Endothelial cell of umbilical vein (primary cell): ENCODE measurements at regions not wholly inside any gene's neighbourhood (a gene's known extent, or its start where the extent isn't known, plus 50 kb on each side); places are given as distances from the start of the nearest gene placed in this dataset.

Experiments used
- BruUV-seq: library from RNA; stranded (reverse); fragments of 400-500 nt; replicated peaks from 2 replicates; lab custom pipeline; 2021; lab: Mats Ljungman, UMichigan
- CTCF ChIA-PET: fragments of 300-600, 350-600 bp; sonication (Branson Sonifier 250); formaldehyde crosslinking; loops from one replicate; lab custom pipeline; 2021; ENCODE audit warnings: antibody characterized with exemption, inconsistent platforms; lab: Charles Lee
- POLR2A ChIA-PET: fragments of 300-600, 350-600 bp; sonication (Branson Sonifier 250); formaldehyde crosslinking; loops from one replicate; lab custom pipeline; 2021; ENCODE audit warnings: antibody characterized with exemption, inconsistent platforms; lab: Charles Lee
- DNase-seq: peaks from one replicate; pipeline ENCODE4 v3.0.0-alpha.2; 2011; ENCODE audit warnings: low read depth, low spot score
- FAIRE-seq: peaks from 2 replicates; lab custom pipeline; 2011; peaks lifted over from hg19 to GRCh38; lab: Jason Lieb, UNC
- H2AFZ ChIP-seq: 2 replicates; pipeline ENCODE4 v1.6.0; 2012; ENCODE audit warnings: low read depth, low read length, control low read depth, inconsistent platforms
- H3K27ac ChIP-seq: 2 replicates; pipeline ENCODE4 v1.5.1; 2011; ENCODE audit warnings: low read depth, mild to moderate bottlenecking, control low read depth, low read length, moderate library complexity; ENCODE audit not compliant: insufficient read depth
- H3K27me3 ChIP-seq, 2 experiments: 2 replicates each; pipeline versions ENCODE4 v1.6.0 to v1.6.1; 2011; ENCODE audit warnings: low read length in 2 of 2, mixed read lengths in 1 of 2; ENCODE audit not compliant: control insufficient read depth in 2 of 2, insufficient read depth in 2 of 2
- H3K36me3 ChIP-seq, 2 experiments: 2 replicates in 1 of 2; 3 replicates in 1 of 2; pipeline ENCODE4 v1.5.1; 2011; ENCODE audit warnings: low read length in 2 of 2, mild to moderate bottlenecking in 1 of 2, moderate library complexity in 1 of 2; ENCODE audit not compliant: control insufficient read depth in 2 of 2, insufficient read depth in 2 of 2; ENCODE audit errors: extremely low read depth in 1 of 2
- H3K4me1 ChIP-seq: 3 replicates; pipeline ENCODE4 v1.5.1; 2011; ENCODE audit warnings: mild to moderate bottlenecking, low read length; ENCODE audit not compliant: control insufficient read depth, insufficient read depth; ENCODE audit errors: extremely low read depth
- H3K4me2 ChIP-seq: 2 replicates; pipeline ENCODE4 v1.6.1; 2011; ENCODE audit warnings: low read length, control low read depth, mixed read lengths; ENCODE audit not compliant: insufficient read depth
- H3K4me3 ChIP-seq, 3 experiments: fragments of 200-600 bp in 1 of 3; sonication (generic), shearing (Covaris generic) in 1 of 3; replicated peaks in 1 of 3; 2 replicates each; pipeline ENCODE4 v1.5.1; 2011 to 2016; ENCODE audit warnings: control low read depth in 3 of 3, low read length in 3 of 3, mild to moderate bottlenecking in 2 of 3, inconsistent platforms in 1 of 3, low read depth in 1 of 3, moderate library complexity in 1 of 3; ENCODE audit not compliant: insufficient read depth in 1 of 3
- H3K79me2 ChIP-seq: 2 replicates; pipeline ENCODE4 v1.6.0; 2012; ENCODE audit warnings: low read length, inconsistent platforms; ENCODE audit not compliant: control insufficient read depth, insufficient read depth
- H3K9ac ChIP-seq: replicated peaks from 2 replicates; pipeline ENCODE3; 2011; ENCODE audit warnings: low read length, control low read depth; ENCODE audit not compliant: insufficient read depth; ENCODE audit errors: extremely low read depth
- H3K9me1 ChIP-seq: replicated peaks from 3 replicates; pipeline ENCODE4 v1.6.0; 2011; ENCODE audit warnings: mild to moderate bottlenecking, low read length; ENCODE audit not compliant: control insufficient read depth, insufficient read depth; ENCODE audit errors: extremely low read depth
- H3K9me3 ChIP-seq: replicated peaks from 2 replicates; pipeline ENCODE4 v1.5.1; 2012; ENCODE audit warnings: low read length, inconsistent platforms; ENCODE audit not compliant: control insufficient read depth, insufficient read depth
- H4K20me1 ChIP-seq: replicated peaks from 2 replicates; pipeline ENCODE3; 2011; ENCODE audit warnings: mild to moderate bottlenecking, low read length; ENCODE audit not compliant: control insufficient read depth, insufficient read depth; ENCODE audit errors: extremely low read depth
- EZH2 ChIP-seq: IDR thresholded peaks from 2 replicates; pipeline ENCODE4 v1.6.1; 2012; ENCODE audit warnings: borderline replicate concordance, low read depth, mild to moderate bottlenecking, moderate library complexity, low read length, inconsistent platforms; ENCODE audit not compliant: severe bottlenecking
- FOS ChIP-seq: IDR thresholded peaks from 2 replicates; pipeline ENCODE4 v1.6.1; 2011; ENCODE audit warnings: mild to moderate bottlenecking, low read length, moderate library complexity, borderline replicate concordance; ENCODE audit not compliant: insufficient read depth
- GATA2 ChIP-seq: IDR thresholded peaks from 2 replicates; pipeline ENCODE4 v1.7.0; 2011; ENCODE audit warnings: low read depth, mild to moderate bottlenecking, moderate library complexity, mixed read lengths, low read length; ENCODE audit not compliant: insufficient read length, insufficient read depth
- JUN ChIP-seq: IDR thresholded peaks from 2 replicates; pipeline ENCODE4 v1.6.1; 2011; ENCODE audit warnings: borderline replicate concordance, low read depth; ENCODE audit not compliant: insufficient read length, insufficient read depth
- MYC ChIP-seq: IDR thresholded peaks from one replicate; pipeline ENCODE4 v1.6.1; 2011; ENCODE audit warnings: mild to moderate bottlenecking, low read depth, low read length
- POLR2A ChIP-seq: IDR thresholded peaks from 2 replicates; pipeline ENCODE4 v1.6.1; 2012; ENCODE audit warnings: low read depth, mild to moderate bottlenecking, control low read depth, low read length
- POLR2AphosphoS5 ChIP-seq: IDR thresholded peaks from 2 replicates; pipeline ENCODE4 v1.6.1; 2012; ENCODE audit warnings: low read depth, mild to moderate bottlenecking, control low read depth, low read length, moderate library complexity; ENCODE audit not compliant: insufficient read depth
- dilution Hi-C: fragments of 300-500 bp; cut with MboI; formaldehyde crosslinking; loops from one replicate; pipeline ENCODE4 v1.15.0; 2019; ENCODE audit warnings: low sequenced_read_pairs; ENCODE audit not compliant: extremely low pct_ligation_motif_present
- intact Hi-C: fragments of 100-400 bp; cut with micrococcal nuclease; formaldehyde crosslinking; loops from one replicate; pipeline ENCODE4 v1.10.0; 2022
- TF ChIP-seq, protein P1 (sequence below), 2 donors: IDR thresholded peaks; 1 replicate in 1 of 2; 2 replicates in 1 of 2; pipeline ENCODE4 v1.5.1; 2011; ENCODE audit warnings: low read length in 2 of 2, mild to moderate bottlenecking in 2 of 2, moderate library complexity in 2 of 2, control low read depth in 1 of 2, inconsistent platforms in 1 of 2, low read depth in 1 of 2; ENCODE audit not compliant: insufficient read depth in 1 of 2; ENCODE audit errors: extremely low read depth in 1 of 2
- TF ChIP-seq, protein P2 (sequence below): IDR thresholded peaks from 2 replicates; pipeline ENCODE4 v1.6.1; 2011; ENCODE audit not compliant: insufficient read depth, insufficient read length

DNA sequence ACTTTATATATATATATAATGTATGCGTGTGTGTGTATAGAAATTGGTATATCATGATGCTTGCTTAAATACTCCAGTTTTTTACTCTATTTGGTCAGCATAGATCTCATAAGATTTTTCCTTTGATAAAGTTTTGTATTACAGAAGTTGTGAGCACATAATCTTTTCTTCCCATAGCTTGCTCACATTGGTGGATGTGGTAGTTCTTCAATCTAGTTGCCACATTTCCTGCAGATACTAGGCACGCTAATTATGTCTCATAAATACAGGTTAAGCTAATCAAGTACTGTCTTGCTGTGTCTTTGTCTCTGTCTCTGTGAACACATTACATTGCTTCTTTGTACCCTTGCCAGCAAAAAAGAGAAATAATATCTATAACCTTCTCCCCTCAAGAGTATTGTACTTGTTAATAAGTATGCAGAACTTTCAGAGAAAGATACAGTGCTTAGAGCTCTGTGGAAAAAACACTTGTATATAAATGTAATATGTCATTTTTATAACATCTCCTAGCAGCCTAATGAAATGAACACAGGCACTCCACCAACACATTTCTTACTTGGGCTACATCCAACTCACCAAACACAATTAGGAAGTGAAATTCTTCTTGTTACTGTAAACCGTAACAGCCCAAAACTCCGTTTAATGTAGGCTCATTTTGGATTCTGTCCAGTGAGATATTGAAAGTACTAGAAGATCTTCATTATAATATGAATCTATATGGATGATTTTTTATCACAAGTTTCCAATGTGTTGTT, 306.7 kb upstream of the SLC8A1 start:
- CTCF ChIA-PET: interaction anchor here (0.8 to 3.2 kb wide), 3 partner anchors 9 to 845 kb away, joined by 3 to 36 read pairs (median 3); no protein-coding TSS in a partner anchor
- POLR2A ChIA-PET: no interaction called here
- DNase-seq (peak; percentile 31), FAIRE-seq (no peak)
- no peaks in the 10 kb centered on the region for H3K27me3 ChIP-seq
- no peaks in the 10 kb centered on the region for H3K9me3 ChIP-seq
- H3K4me2 ChIP-seq: no peak overlapping the region
- TF ChIP-seq, protein P1, sequence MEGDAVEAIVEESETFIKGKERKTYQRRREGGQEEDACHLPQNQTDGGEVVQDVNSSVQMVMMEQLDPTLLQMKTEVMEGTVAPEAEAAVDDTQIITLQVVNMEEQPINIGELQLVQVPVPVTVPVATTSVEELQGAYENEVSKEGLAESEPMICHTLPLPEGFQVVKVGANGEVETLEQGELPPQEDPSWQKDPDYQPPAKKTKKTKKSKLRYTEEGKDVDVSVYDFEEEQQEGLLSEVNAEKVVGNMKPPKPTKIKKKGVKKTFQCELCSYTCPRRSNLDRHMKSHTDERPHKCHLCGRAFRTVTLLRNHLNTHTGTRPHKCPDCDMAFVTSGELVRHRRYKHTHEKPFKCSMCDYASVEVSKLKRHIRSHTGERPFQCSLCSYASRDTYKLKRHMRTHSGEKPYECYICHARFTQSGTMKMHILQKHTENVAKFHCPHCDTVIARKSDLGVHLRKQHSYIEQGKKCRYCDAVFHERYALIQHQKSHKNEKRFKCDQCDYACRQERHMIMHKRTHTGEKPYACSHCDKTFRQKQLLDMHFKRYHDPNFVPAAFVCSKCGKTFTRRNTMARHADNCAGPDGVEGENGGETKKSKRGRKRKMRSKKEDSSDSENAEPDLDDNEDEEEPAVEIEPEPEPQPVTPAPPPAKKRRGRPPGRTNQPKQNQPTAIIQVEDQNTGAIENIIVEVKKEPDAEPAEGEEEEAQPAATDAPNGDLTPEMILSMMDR (IDR thresholded peaks at IDR 0.05; ENCODE audit: extremely low read depth in 1 of 2, insufficient read depth in 1 of 2, low read depth in 1 of 2, low read length in 2 of 2): no peak
- TF ChIP-seq, protein P2, sequence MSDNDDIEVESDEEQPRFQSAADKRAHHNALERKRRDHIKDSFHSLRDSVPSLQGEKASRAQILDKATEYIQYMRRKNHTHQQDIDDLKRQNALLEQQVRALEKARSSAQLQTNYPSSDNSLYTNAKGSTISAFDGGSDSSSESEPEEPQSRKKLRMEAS: no peak
- no peak for TF ChIP-seq POLR2A
- TF ChIP-seq EZH2: no peak
- no peak for TF ChIP-seq JUN
- TF ChIP-seq MYC: no peak
- no peak for TF ChIP-seq GATA2
- no peak for TF ChIP-seq FOS
- no peak for TF ChIP-seq POLR2AphosphoS5
- H3K79me2 ChIP-seq: no peaks in the 10 kb centered on the region
- dilution Hi-C loops: no loop called here
- no peaks in the 10 kb centered on the region for H3K9me1 ChIP-seq
- no peaks in the 10 kb centered on the region for H3K36me3 ChIP-seq
- H2AFZ ChIP-seq: no peak overlapping the region
- no peaks in the 10 kb centered on the region for H4K20me1 ChIP-seq
- H3K27ac ChIP-seq: no peak overlapping the region
- no peak overlapping the region for H3K9ac ChIP-seq
- H3K4me3 ChIP-seq: no peak overlapping the region
- BruUV-seq: no TSS peak
- intact Hi-C loops: no loop called here
- H3K4me1 ChIP-seq: no peaks in the 10 kb centered on the region
